ENCODE measurements at regions not wholly inside any gene's neighbourhood (a gene's known extent, or its start where the extent isn't known, plus 50 kb on each side); places are given as distances from the start of the nearest gene placed in this dataset.

DNA sequence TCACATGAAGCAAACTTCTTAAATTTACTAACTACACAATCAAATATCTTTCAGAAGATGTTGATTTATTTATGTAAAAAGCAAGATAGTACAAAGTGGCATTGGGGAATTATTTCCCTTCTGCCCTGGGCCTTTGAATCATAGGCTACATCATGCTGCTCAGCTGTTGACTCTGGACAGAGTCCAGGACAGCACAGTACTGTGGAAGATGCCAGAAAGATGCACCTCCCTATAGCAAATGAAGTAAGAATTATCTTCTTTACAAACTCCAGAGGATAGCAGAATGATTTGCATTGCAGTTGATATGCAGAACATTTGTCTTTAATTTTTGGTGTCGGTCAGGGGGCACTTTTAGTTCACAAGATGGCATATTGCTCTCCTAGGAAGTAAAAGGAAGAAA is 1354.5 kb upstream of the ZEB2 start:
- no peak for TF ChIP-seq EZH2 (IDR thresholded peaks at IDR 0.05; ENCODE audit: low read length, missing control alignments)
- TF ChIP-seq, protein P1, sequence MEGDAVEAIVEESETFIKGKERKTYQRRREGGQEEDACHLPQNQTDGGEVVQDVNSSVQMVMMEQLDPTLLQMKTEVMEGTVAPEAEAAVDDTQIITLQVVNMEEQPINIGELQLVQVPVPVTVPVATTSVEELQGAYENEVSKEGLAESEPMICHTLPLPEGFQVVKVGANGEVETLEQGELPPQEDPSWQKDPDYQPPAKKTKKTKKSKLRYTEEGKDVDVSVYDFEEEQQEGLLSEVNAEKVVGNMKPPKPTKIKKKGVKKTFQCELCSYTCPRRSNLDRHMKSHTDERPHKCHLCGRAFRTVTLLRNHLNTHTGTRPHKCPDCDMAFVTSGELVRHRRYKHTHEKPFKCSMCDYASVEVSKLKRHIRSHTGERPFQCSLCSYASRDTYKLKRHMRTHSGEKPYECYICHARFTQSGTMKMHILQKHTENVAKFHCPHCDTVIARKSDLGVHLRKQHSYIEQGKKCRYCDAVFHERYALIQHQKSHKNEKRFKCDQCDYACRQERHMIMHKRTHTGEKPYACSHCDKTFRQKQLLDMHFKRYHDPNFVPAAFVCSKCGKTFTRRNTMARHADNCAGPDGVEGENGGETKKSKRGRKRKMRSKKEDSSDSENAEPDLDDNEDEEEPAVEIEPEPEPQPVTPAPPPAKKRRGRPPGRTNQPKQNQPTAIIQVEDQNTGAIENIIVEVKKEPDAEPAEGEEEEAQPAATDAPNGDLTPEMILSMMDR (conservative IDR thresholded peaks at IDR 0.05 in 1 of 2, IDR thresholded peaks at IDR 0.05 in 1 of 2; ENCODE audit: low read depth in 1 of 2, low read length in 2 of 2), result no peak
- H3K9ac ChIP-seq (ENCODE audit: insufficient read depth, low read length), result no peak overlapping the region
- DNase-seq (ENCODE audit: low read depth in 2 of 2), result peak; percentile 54 to 59
- no peak overlapping the region for H3K4me2 ChIP-seq (ENCODE audit: extremely low read depth, insufficient read depth, low read length)
- H3K36me3 ChIP-seq (ENCODE audit: control insufficient read depth, insufficient read depth, low read length), result no peaks in the 10 kb centered on the region
- H3K27ac ChIP-seq (ENCODE audit: insufficient read depth, low read length), result no peak overlapping the region
- H3K4me1 ChIP-seq (ENCODE audit: control insufficient read depth, extremely low read depth, insufficient read depth, low read length), result no peaks in the 10 kb centered on the region
- H3K79me2 ChIP-seq (ENCODE audit: control insufficient read depth, insufficient read depth, low read length), result no peaks in the 10 kb centered on the region
- no peaks in the 10 kb centered on the region for H4K20me1 ChIP-seq (ENCODE audit: control insufficient read depth, extremely low read depth, insufficient read depth, low read length)
- no peak overlapping the region for H2AFZ ChIP-seq (ENCODE audit: low read length)
- H3K27me3 ChIP-seq (ENCODE audit: control insufficient read depth, insufficient read depth, low read length), result no peaks in the 10 kb centered on the region
- no peaks in the 10 kb centered on the region for H3K9me3 ChIP-seq (ENCODE audit: control insufficient read depth, insufficient read depth, low read depth, low read length)
- no peak overlapping the region for H3K4me3 ChIP-seq (replicated peaks in 1 of 4; ENCODE audit: control extremely low read depth in 1 of 4, insufficient read depth in 1 of 4, low read depth in 3 of 4, low read length in 4 of 4)

DNA sequence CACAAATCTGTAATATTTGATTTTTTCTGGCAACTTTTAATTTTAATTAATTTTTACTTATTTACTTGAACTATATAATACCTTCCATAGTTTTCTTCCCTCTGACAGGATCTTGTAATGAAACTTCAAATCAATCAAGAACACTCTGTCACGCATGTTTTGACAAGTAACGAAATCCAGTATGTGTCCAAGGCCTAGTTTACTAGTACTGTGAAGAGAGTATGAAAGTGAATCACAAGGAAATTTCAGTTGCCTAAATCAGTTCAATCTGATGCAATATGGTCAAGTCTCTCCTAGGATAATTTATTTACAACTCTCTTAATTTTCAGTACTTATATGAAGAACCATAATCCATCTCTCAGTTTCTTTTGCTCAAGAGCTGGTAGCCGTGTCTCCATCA is 1344.6 kb upstream of the ZEB2 start:
- Histone ChIP-seq H4K20me1 (ENCODE audit: control insufficient read depth, extremely low read depth, insufficient read depth, low read length) (no peaks in the 10 kb centered on the region), H3K36me3 (ENCODE audit: control insufficient read depth, insufficient read depth, low read length) (no peaks in the 10 kb centered on the region), H2AFZ (ENCODE audit: low read length) (no peak overlapping the region), H3K4me1 (ENCODE audit: control insufficient read depth, extremely low read depth, insufficient read depth, low read length) (no peaks in the 10 kb centered on the region), H3K27ac (ENCODE audit: insufficient read depth, low read length) (no peak overlapping the region), H3K27me3 (ENCODE audit: control insufficient read depth, insufficient read depth, low read length) (no peaks in the 10 kb centered on the region), H3K9ac (ENCODE audit: insufficient read depth, low read length) (no peak overlapping the region), H3K4me3 (replicated peaks in 1 of 4; ENCODE audit: control extremely low read depth in 1 of 4, insufficient read depth in 1 of 4, low read depth in 3 of 4, low read length in 4 of 4) (no peak overlapping the region), H3K4me2 (ENCODE audit: extremely low read depth, insufficient read depth, low read length) (no peak overlapping the region), H3K79me2 (ENCODE audit: control insufficient read depth, insufficient read depth, low read length) (no peaks in the 10 kb centered on the region), H3K9me3 (ENCODE audit: control insufficient read depth, insufficient read depth, low read depth, low read length) (no peaks in the 10 kb centered on the region)
- DNase-seq (ENCODE audit: low read depth in 2 of 2), result no peak
- TF ChIP-seq, protein P1 (conservative IDR thresholded peaks at IDR 0.05 in 1 of 2, IDR thresholded peaks at IDR 0.05 in 1 of 2; ENCODE audit: low read depth in 1 of 2, low read length in 2 of 2), result no peak
- TF ChIP-seq EZH2 (IDR thresholded peaks at IDR 0.05; ENCODE audit: low read length, missing control alignments), result no peak

DNA sequence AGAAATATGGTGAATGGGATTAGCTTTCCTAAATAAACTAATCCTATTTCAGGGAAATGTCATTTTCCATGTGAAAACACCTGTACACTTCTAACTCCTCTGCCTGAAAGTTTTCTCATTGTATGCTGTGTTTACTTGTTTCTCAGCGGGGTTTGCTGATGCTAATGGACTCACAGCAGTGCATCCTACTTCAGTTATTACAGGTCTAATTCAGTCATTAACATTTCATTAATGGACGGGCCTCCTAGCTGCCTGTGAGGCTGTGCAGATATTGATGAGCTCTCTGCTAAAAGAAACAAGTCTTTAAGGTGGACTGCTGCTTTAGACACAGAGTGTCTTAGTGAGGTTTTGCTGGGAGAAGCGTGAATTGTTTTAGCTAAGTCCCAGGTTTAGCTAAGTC is 1342.0 kb upstream of the ZEB2 start:
- Histone ChIP-seq H3K27me3 (ENCODE audit: control insufficient read depth, insufficient read depth, low read length) (no peaks in the 10 kb centered on the region), H3K36me3 (ENCODE audit: control insufficient read depth, insufficient read depth, low read length) (no peaks in the 10 kb centered on the region), H3K9me3 (ENCODE audit: control insufficient read depth, insufficient read depth, low read depth, low read length) (no peaks in the 10 kb centered on the region), H3K4me3 (replicated peaks in 1 of 4; ENCODE audit: control extremely low read depth in 1 of 4, insufficient read depth in 1 of 4, low read depth in 3 of 4, low read length in 4 of 4) (no peak overlapping the region), H3K4me2 (ENCODE audit: extremely low read depth, insufficient read depth, low read length) (no peak overlapping the region), H3K79me2 (ENCODE audit: control insufficient read depth, insufficient read depth, low read length) (no peaks in the 10 kb centered on the region), H2AFZ (ENCODE audit: low read length) (no peak overlapping the region), H3K4me1 (ENCODE audit: control insufficient read depth, extremely low read depth, insufficient read depth, low read length) (no peaks in the 10 kb centered on the region), H3K27ac (ENCODE audit: insufficient read depth, low read length) (no peak overlapping the region), H3K9ac (ENCODE audit: insufficient read depth, low read length) (no peak overlapping the region), H4K20me1 (ENCODE audit: control insufficient read depth, extremely low read depth, insufficient read depth, low read length) (no peaks in the 10 kb centered on the region)
- no peak for DNase-seq (ENCODE audit: low read depth in 2 of 2)
- TF ChIP-seq, protein P1 (conservative IDR thresholded peaks at IDR 0.05 in 1 of 2, IDR thresholded peaks at IDR 0.05 in 1 of 2; ENCODE audit: low read depth in 1 of 2, low read length in 2 of 2), result no peak
- TF ChIP-seq EZH2 (IDR thresholded peaks at IDR 0.05; ENCODE audit: low read length, missing control alignments), result no peak

Data from fibroblast of lung (primary cell).